Memory B cell (primary cell): ENCODE measurements at regions not wholly inside any gene's neighbourhood (a gene's known extent, or its start where the extent isn't known, plus 50 kb on each side); places are given as distances from the start of the nearest gene placed in this dataset.

Experiments
- ATAC-seq: fragments of 150-1000 bp; cut with Tn5 transposase; 2 replicates; pipeline ENCODE4 v1.10.0; 2021; ENCODE audit warnings: low read depth, mild to moderate bottlenecking, moderate library complexity
- DNase-seq, 2 donors: peaks; one replicate each; pipeline ENCODE4 v3.0.0; 2022; ENCODE audit warnings: low spot score in 2 of 2
- H3K27ac Mint-ChIP-seq: one replicate; pipeline ENCODE4 v1.8.0; 2022; ENCODE audit warnings: mild to moderate bottlenecking, moderate library complexity, mixed read lengths
- H3K27me3 Mint-ChIP-seq: one replicate; pipeline ENCODE4 v1.8.0; 2022; ENCODE audit warnings: mixed read lengths
- H3K36me3 Mint-ChIP-seq: one replicate; pipeline ENCODE4 v1.8.0; 2022; ENCODE audit warnings: mild to moderate bottlenecking, mixed read lengths
- H3K4me1 Mint-ChIP-seq: one replicate; pipeline ENCODE4 v1.8.0; 2022; ENCODE audit warnings: mixed read lengths
- H3K4me3 Mint-ChIP-seq: one replicate; pipeline ENCODE4 v1.8.0; 2022; ENCODE audit warnings: mild to moderate bottlenecking, moderate library complexity, mixed read lengths
- H3K9me3 Mint-ChIP-seq: one replicate; pipeline ENCODE4 v1.8.0; 2022; ENCODE audit warnings: mixed read lengths

GRCh38 chr15:46636206-46636605 is 1001.4 kb downstream of the SQOR start:
- no peaks in the 10 kb centered on the region for H3K27me3 Mint-ChIP-seq
- ATAC-seq, result no peak
- DNase-seq, result no peak
- H3K36me3 Mint-ChIP-seq, result no peaks in the 10 kb centered on the region
- H3K27ac Mint-ChIP-seq, result no peak overlapping the region
- H3K4me3 Mint-ChIP-seq, result no peak overlapping the region
- H3K4me1 Mint-ChIP-seq, result no peaks in the 10 kb centered on the region
- H3K9me3 Mint-ChIP-seq, result no peaks in the 10 kb centered on the region

GRCh38 chr15:46644501-46645481 is 1010.0 kb downstream of the SQOR start:
- Mint-ChIP-seq H3K27me3 (no peaks in the 10 kb centered on the region), H3K4me1 (no peaks in the 10 kb centered on the region), H3K36me3 (no peaks in the 10 kb centered on the region), H3K4me3 (no peak overlapping the region), H3K27ac (no peak overlapping the region), H3K9me3 (peaks cover 3% of the 10 kb centered on the region)
- no peak for DNase-seq
- ATAC-seq, result no peak

- Mint-ChIP-seq H3K27ac (no peak overlapping the region), H3K4me3 (no peak overlapping the region), H3K27me3 (no peaks in the 10 kb centered on the region), H3K36me3 (no peaks in the 10 kb centered on the region), H3K9me3 (peaks cover 3% of the 10 kb centered on the region), H3K4me1 (no peaks in the 10 kb centered on the region)
- DNase-seq (no peak), ATAC-seq (no peak)
Measured at GRCh38 chr15:46646490-46646889, 1011.7 kb downstream of the SQOR start.

- H3K36me3 Mint-ChIP-seq, result no peaks in the 10 kb centered on the region
- H3K4me1 Mint-ChIP-seq, result no peaks in the 10 kb centered on the region
- H3K27ac Mint-ChIP-seq, result no peak overlapping the region
- DNase-seq, result no peak
- H3K27me3 Mint-ChIP-seq, result no peaks in the 10 kb centered on the region
- H3K9me3 Mint-ChIP-seq, result peaks cover 3% of the 10 kb centered on the region
- H3K4me3 Mint-ChIP-seq, result no peak overlapping the region
- ATAC-seq, result no peak
Measured at GRCh38 chr15:46647046-46647445, 1012.2 kb downstream of the SQOR start.

- Mint-ChIP-seq H3K9me3 (no peaks in the 10 kb centered on the region), H3K27ac (no peak overlapping the region), H3K27me3 (no peaks in the 10 kb centered on the region), H3K36me3 (no peaks in the 10 kb centered on the region), H3K4me3 (no peak overlapping the region), H3K4me1 (no peaks in the 10 kb centered on the region)
- DNase-seq, result no peak
- ATAC-seq, result no peak
Measured at GRCh38 chr15:46652266-46652665, 1017.4 kb downstream of the SQOR start.

- Mint-ChIP-seq H3K27ac (no peak overlapping the region), H3K36me3 (no peaks in the 10 kb centered on the region), H3K27me3 (no peaks in the 10 kb centered on the region), H3K4me1 (no peaks in the 10 kb centered on the region), H3K9me3 (no peaks in the 10 kb centered on the region), H3K4me3 (no peak overlapping the region)
- DNase-seq, result no peak
- ATAC-seq, result no peak
Measured at GRCh38 chr15:46654993-46655392, 1020.2 kb downstream of the SQOR start.

- ATAC-seq, result no peak
- no peaks in the 10 kb centered on the region for H3K4me1 Mint-ChIP-seq
- H3K27me3 Mint-ChIP-seq, result no peaks in the 10 kb centered on the region
- no peak for DNase-seq
- no peak overlapping the region for H3K4me3 Mint-ChIP-seq
- H3K36me3 Mint-ChIP-seq, result no peaks in the 10 kb centered on the region
- peaks cover 6% of the 10 kb centered on the region for H3K9me3 Mint-ChIP-seq
- H3K27ac Mint-ChIP-seq, result no peak overlapping the region
Measured at GRCh38 chr15:46660096-46660842, 1025.4 kb downstream of the SQOR start.

GRCh38 chr15:46670258-46670657 is 1035.4 kb downstream of the SQOR start:
- H3K4me1 Mint-ChIP-seq, result no peaks in the 10 kb centered on the region
- H3K36me3 Mint-ChIP-seq, result no peaks in the 10 kb centered on the region
- no peak overlapping the region for H3K4me3 Mint-ChIP-seq
- H3K9me3 Mint-ChIP-seq, result peaks cover 2% of the 10 kb centered on the region
- ATAC-seq (no peak), DNase-seq (no peak)
- no peaks in the 10 kb centered on the region for H3K27me3 Mint-ChIP-seq
- no peak overlapping the region for H3K27ac Mint-ChIP-seq

GRCh38 chr15:46671336-46671735 is 1036.5 kb downstream of the SQOR start:
- DNase-seq, result no peak
- peaks cover 3% of the 10 kb centered on the region for H3K9me3 Mint-ChIP-seq
- no peak overlapping the region for H3K4me3 Mint-ChIP-seq
- no peaks in the 10 kb centered on the region for H3K36me3 Mint-ChIP-seq
- ATAC-seq, result no peak
- H3K4me1 Mint-ChIP-seq, result no peaks in the 10 kb centered on the region
- no peak overlapping the region for H3K27ac Mint-ChIP-seq
- H3K27me3 Mint-ChIP-seq, result no peaks in the 10 kb centered on the region

- no peaks in the 10 kb centered on the region for H3K27me3 Mint-ChIP-seq
- ATAC-seq (no peak), DNase-seq (no peak)
- no peak overlapping the region for H3K27ac Mint-ChIP-seq
- H3K9me3 Mint-ChIP-seq, result peaks cover 3% of the 10 kb centered on the region
- H3K4me3 Mint-ChIP-seq, result no peak overlapping the region
- H3K4me1 Mint-ChIP-seq, result no peaks in the 10 kb centered on the region
- no peaks in the 10 kb centered on the region for H3K36me3 Mint-ChIP-seq
Measured at GRCh38 chr15:46672041-46672440, 1037.2 kb downstream of the SQOR start.

GRCh38 chr15:46676233-46677206 is 1040.8 kb upstream of the SEMA6D start:
- Mint-ChIP-seq H3K27ac (no peak overlapping the region), H3K9me3 (peaks cover 3% of the 10 kb centered on the region), H3K27me3 (no peaks in the 10 kb centered on the region), H3K4me3 (no peak overlapping the region), H3K36me3 (no peaks in the 10 kb centered on the region), H3K4me1 (no peaks in the 10 kb centered on the region)
- DNase-seq (no peak), ATAC-seq (no peak)

GRCh38 chr15:46677491-46677890 is 1039.8 kb upstream of the SEMA6D start:
- H3K4me1 Mint-ChIP-seq, result no peaks in the 10 kb centered on the region
- DNase-seq, result no peak

GRCh38 chr15:46681901-46682300 is 1035.4 kb upstream of the SEMA6D start:
- Mint-ChIP-seq H3K4me1 (no peaks in the 10 kb centered on the region), H3K27me3 (no peaks in the 10 kb centered on the region), H3K27ac (no peak overlapping the region), H3K9me3 (peaks cover 2% of the 10 kb centered on the region), H3K36me3 (no peaks in the 10 kb centered on the region), H3K4me3 (no peak overlapping the region)
- DNase-seq (no peak), ATAC-seq (no peak)

More at GRCh38 chr15:46677491-46677890, 1039.8 kb upstream of the SEMA6D start:
- no peak overlapping the region for H3K27ac Mint-ChIP-seq
- H3K4me3 Mint-ChIP-seq, result no peak overlapping the region
- no peaks in the 10 kb centered on the region for H3K36me3 Mint-ChIP-seq
- H3K9me3 Mint-ChIP-seq, result peaks cover 3% of the 10 kb centered on the region
- H3K27me3 Mint-ChIP-seq, result no peaks in the 10 kb centered on the region
- ATAC-seq, result no peak
